ENCODE measurements at regions not wholly inside any gene's neighbourhood (a gene's known extent, or its start where the extent isn't known, plus 50 kb on each side); places are given as distances from the start of the nearest gene placed in this dataset.

- no peak for TF ChIP-seq CTCF (conservative IDR thresholded peaks at IDR 0.05; ENCODE audit: low read length)
- TF ChIP-seq EZH2phosphoT487 (IDR thresholded peaks at IDR 0.05; ENCODE audit: borderline replicate concordance), result no peak
Measured at GRCh38 chr4:140234697-140235060, 80.7 kb upstream of the MAML3 start.

All from Loucy (cell line).